ENCODE measurements at regions not wholly inside any gene's neighbourhood (a gene's known extent, or its start where the extent isn't known, plus 50 kb on each side); places are given as distances from the start of the nearest gene placed in this dataset.
"Not testable (repeated sequence)": the region's sequence is repeated elsewhere in the genome, so short reads cannot be mapped to it uniquely, and the experiment has no call there.

- not testable (repeated sequence) for DNase-seq
These were observed 68.5 kb upstream of the ID2 start for GRCh38 chr2:8613207-8613999.

- DNase-seq, result no peak
These were observed 67.2 kb upstream of the ID2 start for GRCh38 chr2:8614646-8615045.

GRCh38 chr2:8615252-8615575 is 66.6 kb upstream of the ID2 start:
- DNase-seq, result no peak

- DNase-seq, result no peak
These were observed 66.1 kb upstream of the ID2 start for GRCh38 chr2:8615576-8616281.

GRCh38 chr2:8617048-8617447 is 64.8 kb upstream of the ID2 start:
- DNase-seq, result no peak

- no peak for DNase-seq
These were observed 64.3 kb upstream of the ID2 start for GRCh38 chr2:8617590-8617989.

GRCh38 chr2:8619071-8619470 is 62.8 kb upstream of the ID2 start:
- no peak for DNase-seq

- no peak for DNase-seq
These were observed 61.1 kb upstream of the ID2 start for GRCh38 chr2:8620611-8621382.

GRCh38 chr2:8622199-8622911 is 59.5 kb upstream of the ID2 start:
- no peak for DNase-seq

- DNase-seq, result no peak
These were observed 58.9 kb upstream of the ID2 start for GRCh38 chr2:8622924-8623465.

GRCh38 chr2:8623576-8623957 is 58.3 kb upstream of the ID2 start:
- DNase-seq, result no peak

GRCh38 chr2:8623958-8624591 is 57.8 kb upstream of the ID2 start:
- peak; percentile 63 for DNase-seq

- DNase-seq, result no peak
These were observed 56.9 kb upstream of the ID2 start for GRCh38 chr2:8624855-8625398.

GRCh38 chr2:8625399-8626300 is 56.2 kb upstream of the ID2 start:
- no peak for DNase-seq

GRCh38 chr2:8626572-8626971 is 55.3 kb upstream of the ID2 start:
- DNase-seq, result no peak

GRCh38 chr2:8627019-8627691 is 54.7 kb upstream of the ID2 start:
- no peak for DNase-seq

GRCh38 chr2:8627692-8628085 is 54.2 kb upstream of the ID2 start:
- DNase-seq, result no peak

GRCh38 chr2:8628179-8628865 is 53.5 kb upstream of the ID2 start:
- no peak for DNase-seq

GRCh38 chr2:8628866-8629209 is 53.0 kb upstream of the ID2 start:
- no peak for DNase-seq

- DNase-seq, result no peak
These were observed 52.5 kb upstream of the ID2 start for GRCh38 chr2:8629402-8629801.
